Adrenal gland (tissue), 9 donors: ENCODE measurements at regions not wholly inside any gene's neighbourhood (a gene's known extent, or its start where the extent isn't known, plus 50 kb on each side); places are given as distances from the start of the nearest gene placed in this dataset.
"Not testable (repeated sequence)": the region's sequence is repeated elsewhere in the genome, so short reads cannot be mapped to it uniquely, and the experiment has no call there.

ENCODE experiments used
- DNase-seq, 7 donors: peaks; one replicate each; pipeline ENCODE4 v3.0.0-alpha.2; 2019 to 2020
- H3K27ac ChIP-seq, 5 donors: fragments of 200-600 bp; sonication (generic) in 4 of 5; 1 replicate in 3 of 5; 2 replicates in 2 of 5; pipeline versions ENCODE4 v1.5.1 to v1.8.0; 2016 to 2020; ENCODE audit warnings: mild to moderate bottlenecking in 1 of 5
- H3K27me3 ChIP-seq: fragments of 200-600 bp; 2 replicates; pipeline ENCODE4 v1.8.0; 2021
- H3K36me3 ChIP-seq, 2 donors: fragments of 200-600 bp; replicated peaks in 1 of 2; 1 replicate in 1 of 2; 2 replicates in 1 of 2; pipeline versions ENCODE4 v1.5.1 to v1.8.0; 2018 to 2022
- H3K4me1 ChIP-seq, 2 donors: fragments of 200-600 bp; replicated peaks in 1 of 2; 1 replicate in 1 of 2; 2 replicates in 1 of 2; pipeline versions ENCODE4 v1.5.1 to v1.8.0; 2018 to 2021
- H3K4me3 ChIP-seq, 4 donors: fragments of 200-600 bp; sonication (generic) in 3 of 4; one replicate each; pipeline ENCODE4 v1.5.1; 2016 to 2018
- H3K9me3 ChIP-seq, 3 donors: fragments of 200-600 bp; sonication (generic) in 1 of 3; replicated peaks in 1 of 3; 1 replicate in 2 of 3; 2 replicates in 1 of 3; pipeline versions ENCODE4 v1.5.1 to v1.8.0; 2016 to 2021
- POLR2A ChIP-seq, 2 donors: fragments of 450-650 bp; IDR thresholded peaks; one replicate each; pipeline ENCODE4 v1.6.1; 2017; ENCODE audit warnings: antibody characterized with exemption in 2 of 2, mild to moderate bottlenecking in 2 of 2, moderate library complexity in 1 of 2
- WGBS, 4 donors: extraction: QIAGEN DNeasy Blood & Tissue Kit in 2 of 4; methylation state at CpG; one replicate each; pipeline versions ENCODE4 v1.1.5 to v1.1.7; 2013 to 2017; 5-methylcytosine and 5-hydroxymethylcytosine counted together
- intact Hi-C, 2 donors: fragments of 100-400 bp; cut with DNase I; formaldehyde crosslinking; loops; one replicate each; pipeline versions ENCODE4 v1.14.1 to v1.15.0; 2022 to 2023
- TF ChIP-seq, protein P1 (sequence below), 6 experiments: fragments of 450-650 bp in 4 of 6; fragments of 200-600 bp in 2 of 6; sonication (generic) in 1 of 6; IDR thresholded peaks; 1 replicate in 5 of 6; 2 replicates in 1 of 6; pipeline versions ENCODE4 v1.5.1 to v1.8.0; 2016 to 2021; ENCODE audit warnings: antibody characterized with exemption in 6 of 6, mild to moderate bottlenecking in 2 of 6, moderate library complexity in 1 of 6
- donor health status: healthy with polysubstance abuse.
- donor health status: Bipolar disorder and iron deficiency.
- donor health status: DM: yes; HTN: yes; CAD: no.
- donor health status: DM: no; HTN: no; CAD: no.
- donor health status: DM: no; HTN: no; CAD: no.

- no peaks in the 10 kb centered on the region for H3K9me3 ChIP-seq
- no peak for DNase-seq
- no peak overlapping the region for H3K27ac ChIP-seq
- no peak for TF ChIP-seq POLR2A (IDR thresholded peaks at IDR 0.05)
- TF ChIP-seq, protein P1, sequence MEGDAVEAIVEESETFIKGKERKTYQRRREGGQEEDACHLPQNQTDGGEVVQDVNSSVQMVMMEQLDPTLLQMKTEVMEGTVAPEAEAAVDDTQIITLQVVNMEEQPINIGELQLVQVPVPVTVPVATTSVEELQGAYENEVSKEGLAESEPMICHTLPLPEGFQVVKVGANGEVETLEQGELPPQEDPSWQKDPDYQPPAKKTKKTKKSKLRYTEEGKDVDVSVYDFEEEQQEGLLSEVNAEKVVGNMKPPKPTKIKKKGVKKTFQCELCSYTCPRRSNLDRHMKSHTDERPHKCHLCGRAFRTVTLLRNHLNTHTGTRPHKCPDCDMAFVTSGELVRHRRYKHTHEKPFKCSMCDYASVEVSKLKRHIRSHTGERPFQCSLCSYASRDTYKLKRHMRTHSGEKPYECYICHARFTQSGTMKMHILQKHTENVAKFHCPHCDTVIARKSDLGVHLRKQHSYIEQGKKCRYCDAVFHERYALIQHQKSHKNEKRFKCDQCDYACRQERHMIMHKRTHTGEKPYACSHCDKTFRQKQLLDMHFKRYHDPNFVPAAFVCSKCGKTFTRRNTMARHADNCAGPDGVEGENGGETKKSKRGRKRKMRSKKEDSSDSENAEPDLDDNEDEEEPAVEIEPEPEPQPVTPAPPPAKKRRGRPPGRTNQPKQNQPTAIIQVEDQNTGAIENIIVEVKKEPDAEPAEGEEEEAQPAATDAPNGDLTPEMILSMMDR (IDR thresholded peaks at IDR 0.05), result no peak
- 78 to 85% (median 82%) methylated on average over 10 of the region's 10 CpGs for WGBS, 4 donors
- H3K36me3 ChIP-seq, result no peaks in the 10 kb centered on the region
- no peaks in the 10 kb centered on the region for H3K27me3 ChIP-seq
- intact Hi-C loops, result no loop called here
- H3K4me3 ChIP-seq, result no peak overlapping the region
- H3K4me1 ChIP-seq, result no peaks in the 10 kb centered on the region
Observed at GRCh38 chr7:4500812-4501211, 181.3 kb upstream of the FOXK1 start.

DNA sequence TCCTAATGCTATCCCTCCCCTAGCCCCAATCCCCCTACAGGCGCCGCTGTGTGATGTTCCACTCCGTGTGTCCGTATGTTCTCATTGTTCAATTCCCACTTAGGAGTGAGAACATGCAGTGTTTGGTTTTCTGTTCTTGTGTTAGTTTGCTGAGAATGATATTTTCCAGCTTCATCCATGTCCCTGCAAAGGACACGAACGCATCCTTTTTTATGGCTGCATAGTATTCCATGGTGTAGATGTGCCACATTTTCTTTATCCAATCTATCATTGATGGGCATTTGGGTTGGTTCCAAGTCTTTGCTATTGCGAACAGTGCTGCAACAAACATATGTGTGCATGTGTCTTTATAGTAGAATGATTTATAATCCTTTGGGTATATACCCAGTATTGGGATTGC, 174.2 kb upstream of the FOXK1 start:
- 77 to 82% (median 80%) methylated on average over 7 of the region's 7 CpGs for WGBS, 4 donors
- H3K27me3 ChIP-seq, intact Hi-C loops, H3K4me1 ChIP-seq, H3K27ac ChIP-seq, DNase-seq, H3K36me3 ChIP-seq, H3K9me3 ChIP-seq, H3K4me3 ChIP-seq: not testable (repeated sequence)

- no peaks in the 10 kb centered on the region for H3K9me3 ChIP-seq
- H3K27ac ChIP-seq, result no peak overlapping the region
- H3K27me3 ChIP-seq, result no peaks in the 10 kb centered on the region
- H3K4me1 ChIP-seq, result no peaks in the 10 kb centered on the region
- H3K36me3 ChIP-seq, result no peaks in the 10 kb centered on the region
- H3K4me3 ChIP-seq, result no peak overlapping the region
- no peak for DNase-seq
- intact Hi-C loops, result no loop called here
- no peak for TF ChIP-seq POLR2A (IDR thresholded peaks at IDR 0.05)
- TF ChIP-seq, protein P1 (IDR thresholded peaks at IDR 0.05), result no peak
- WGBS, 4 donors, result 69 to 84% (median 77%) methylated on average over 1 of the region's 1 CpG
Observed at GRCh38 chr7:4513450-4513849, 168.6 kb upstream of the FOXK1 start.

DNA sequence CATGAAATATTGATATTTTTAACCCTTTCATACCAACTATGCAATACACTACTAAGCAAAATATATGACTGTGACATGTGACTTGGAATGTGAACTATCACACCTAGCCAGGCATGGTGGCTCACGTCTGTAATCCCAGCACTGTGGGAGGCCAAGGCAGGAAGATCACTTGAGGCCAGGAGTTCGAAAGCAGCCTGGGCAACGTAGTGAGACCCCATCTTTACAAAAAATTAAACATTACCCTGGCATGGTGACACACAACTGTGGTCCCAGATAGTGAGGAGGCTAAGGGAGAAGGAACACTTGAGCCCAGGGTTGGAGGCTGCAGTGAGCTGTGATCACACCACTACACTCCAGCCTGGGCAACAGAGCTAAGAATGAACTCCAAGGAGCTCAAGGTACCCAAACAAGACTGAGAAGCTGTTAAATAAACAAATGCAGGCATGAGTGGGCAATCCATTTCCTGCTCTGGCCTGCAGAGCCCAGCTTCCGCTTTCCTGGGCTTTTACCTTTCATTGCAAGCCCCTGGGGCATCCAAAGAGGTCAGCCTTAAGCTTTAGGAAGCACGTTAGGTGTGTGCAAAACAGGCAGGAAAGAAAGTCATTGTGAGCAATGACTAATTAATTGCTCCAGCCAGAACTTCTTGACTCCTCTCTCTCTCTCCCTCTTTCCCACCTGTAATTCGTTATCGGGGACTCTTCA, 162.1 kb upstream of the FOXK1 start:
- Histone ChIP-seq H3K27ac (no peak overlapping the region), H3K9me3 (no peaks in the 10 kb centered on the region), H3K4me1 (no peaks in the 10 kb centered on the region), H3K4me3 (no peak overlapping the region), H3K36me3 (no peaks in the 10 kb centered on the region), H3K27me3 (no peaks in the 10 kb centered on the region)
- intact Hi-C loops, result no loop called here
- DNase-seq, result no peak
- TF ChIP-seq, protein P1 (IDR thresholded peaks at IDR 0.05), result no peak
- TF ChIP-seq POLR2A (IDR thresholded peaks at IDR 0.05), result no peak
- WGBS, 4 donors, result 60 to 68% (median 61%) methylated on average over 7 of the region's 7 CpGs

- intact Hi-C loops, result no loop called here
- Histone ChIP-seq H3K4me3 (no peak overlapping the region), H3K27me3 (no peaks in the 10 kb centered on the region), H3K27ac (no peak overlapping the region), H3K9me3 (no peaks in the 10 kb centered on the region), H3K36me3 (no peaks in the 10 kb centered on the region), H3K4me1 (no peaks in the 10 kb centered on the region)
- no peak for TF ChIP-seq POLR2A (IDR thresholded peaks at IDR 0.05)
- TF ChIP-seq, protein P1 (IDR thresholded peaks at IDR 0.05), result no peak
- DNase-seq, result no peak
Observed at GRCh38 chr7:4523219-4523618, 158.9 kb upstream of the FOXK1 start.
